Endothelial cell of umbilical vein (primary cell): ENCODE measurements at regions not wholly inside any gene's neighbourhood (a gene's known extent, or its start where the extent isn't known, plus 50 kb on each side); places are given as distances from the start of the nearest gene placed in this dataset.

ENCODE experiments used
- BruUV-seq: library from RNA; stranded (reverse); fragments of 400-500 nt; replicated peaks from 2 replicates; lab custom pipeline; 2021; lab: Mats Ljungman, UMichigan
- CTCF ChIA-PET: fragments of 300-600, 350-600 bp; sonication (Branson Sonifier 250); formaldehyde crosslinking; loops from one replicate; lab custom pipeline; 2021; ENCODE audit warnings: antibody characterized with exemption, inconsistent platforms; lab: Charles Lee
- POLR2A ChIA-PET: fragments of 300-600, 350-600 bp; sonication (Branson Sonifier 250); formaldehyde crosslinking; loops from one replicate; lab custom pipeline; 2021; ENCODE audit warnings: antibody characterized with exemption, inconsistent platforms; lab: Charles Lee
- DNase-seq: peaks from one replicate; pipeline ENCODE4 v3.0.0-alpha.2; 2011; ENCODE audit warnings: low read depth, low spot score
- FAIRE-seq: peaks from 2 replicates; lab custom pipeline; 2011; peaks lifted over from hg19 to GRCh38; lab: Jason Lieb, UNC
- H2AFZ ChIP-seq: 2 replicates; pipeline ENCODE4 v1.6.0; 2012; ENCODE audit warnings: low read depth, low read length, control low read depth, inconsistent platforms
- H3K27ac ChIP-seq: 2 replicates; pipeline ENCODE4 v1.5.1; 2011; ENCODE audit warnings: low read depth, mild to moderate bottlenecking, control low read depth, low read length, moderate library complexity; ENCODE audit not compliant: insufficient read depth
- H3K27me3 ChIP-seq, 2 experiments: 2 replicates each; pipeline versions ENCODE4 v1.6.0 to v1.6.1; 2011; ENCODE audit warnings: low read length in 2 of 2, mixed read lengths in 1 of 2; ENCODE audit not compliant: control insufficient read depth in 2 of 2, insufficient read depth in 2 of 2
- H3K36me3 ChIP-seq, 2 experiments: 2 replicates in 1 of 2; 3 replicates in 1 of 2; pipeline ENCODE4 v1.5.1; 2011; ENCODE audit warnings: low read length in 2 of 2, mild to moderate bottlenecking in 1 of 2, moderate library complexity in 1 of 2; ENCODE audit not compliant: control insufficient read depth in 2 of 2, insufficient read depth in 2 of 2; ENCODE audit errors: extremely low read depth in 1 of 2
- H3K4me1 ChIP-seq: 3 replicates; pipeline ENCODE4 v1.5.1; 2011; ENCODE audit warnings: mild to moderate bottlenecking, low read length; ENCODE audit not compliant: control insufficient read depth, insufficient read depth; ENCODE audit errors: extremely low read depth
- H3K4me2 ChIP-seq: 2 replicates; pipeline ENCODE4 v1.6.1; 2011; ENCODE audit warnings: low read length, control low read depth, mixed read lengths; ENCODE audit not compliant: insufficient read depth
- H3K4me3 ChIP-seq, 3 experiments: fragments of 200-600 bp in 1 of 3; sonication (generic), shearing (Covaris generic) in 1 of 3; replicated peaks in 1 of 3; 2 replicates each; pipeline ENCODE4 v1.5.1; 2011 to 2016; ENCODE audit warnings: control low read depth in 3 of 3, low read length in 3 of 3, mild to moderate bottlenecking in 2 of 3, inconsistent platforms in 1 of 3, low read depth in 1 of 3, moderate library complexity in 1 of 3; ENCODE audit not compliant: insufficient read depth in 1 of 3
- H3K79me2 ChIP-seq: 2 replicates; pipeline ENCODE4 v1.6.0; 2012; ENCODE audit warnings: low read length, inconsistent platforms; ENCODE audit not compliant: control insufficient read depth, insufficient read depth
- H3K9ac ChIP-seq: replicated peaks from 2 replicates; pipeline ENCODE3; 2011; ENCODE audit warnings: low read length, control low read depth; ENCODE audit not compliant: insufficient read depth; ENCODE audit errors: extremely low read depth
- H3K9me1 ChIP-seq: replicated peaks from 3 replicates; pipeline ENCODE4 v1.6.0; 2011; ENCODE audit warnings: mild to moderate bottlenecking, low read length; ENCODE audit not compliant: control insufficient read depth, insufficient read depth; ENCODE audit errors: extremely low read depth
- H3K9me3 ChIP-seq: replicated peaks from 2 replicates; pipeline ENCODE4 v1.5.1; 2012; ENCODE audit warnings: low read length, inconsistent platforms; ENCODE audit not compliant: control insufficient read depth, insufficient read depth
- H4K20me1 ChIP-seq: replicated peaks from 2 replicates; pipeline ENCODE3; 2011; ENCODE audit warnings: mild to moderate bottlenecking, low read length; ENCODE audit not compliant: control insufficient read depth, insufficient read depth; ENCODE audit errors: extremely low read depth
- EZH2 ChIP-seq: IDR thresholded peaks from 2 replicates; pipeline ENCODE4 v1.6.1; 2012; ENCODE audit warnings: borderline replicate concordance, low read depth, mild to moderate bottlenecking, moderate library complexity, low read length, inconsistent platforms; ENCODE audit not compliant: severe bottlenecking
- FOS ChIP-seq: IDR thresholded peaks from 2 replicates; pipeline ENCODE4 v1.6.1; 2011; ENCODE audit warnings: mild to moderate bottlenecking, low read length, moderate library complexity, borderline replicate concordance; ENCODE audit not compliant: insufficient read depth
- GATA2 ChIP-seq: IDR thresholded peaks from 2 replicates; pipeline ENCODE4 v1.7.0; 2011; ENCODE audit warnings: low read depth, mild to moderate bottlenecking, moderate library complexity, mixed read lengths, low read length; ENCODE audit not compliant: insufficient read length, insufficient read depth
- JUN ChIP-seq: IDR thresholded peaks from 2 replicates; pipeline ENCODE4 v1.6.1; 2011; ENCODE audit warnings: borderline replicate concordance, low read depth; ENCODE audit not compliant: insufficient read length, insufficient read depth
- MYC ChIP-seq: IDR thresholded peaks from one replicate; pipeline ENCODE4 v1.6.1; 2011; ENCODE audit warnings: mild to moderate bottlenecking, low read depth, low read length
- POLR2A ChIP-seq: IDR thresholded peaks from 2 replicates; pipeline ENCODE4 v1.6.1; 2012; ENCODE audit warnings: low read depth, mild to moderate bottlenecking, control low read depth, low read length
- POLR2AphosphoS5 ChIP-seq: IDR thresholded peaks from 2 replicates; pipeline ENCODE4 v1.6.1; 2012; ENCODE audit warnings: low read depth, mild to moderate bottlenecking, control low read depth, low read length, moderate library complexity; ENCODE audit not compliant: insufficient read depth
- dilution Hi-C: fragments of 300-500 bp; cut with MboI; formaldehyde crosslinking; loops from one replicate; pipeline ENCODE4 v1.15.0; 2019; ENCODE audit warnings: low sequenced_read_pairs; ENCODE audit not compliant: extremely low pct_ligation_motif_present
- intact Hi-C: fragments of 100-400 bp; cut with micrococcal nuclease; formaldehyde crosslinking; loops from one replicate; pipeline ENCODE4 v1.10.0; 2022
- TF ChIP-seq, protein P1 (sequence below): IDR thresholded peaks from 2 replicates; pipeline ENCODE4 v1.6.1; 2011; ENCODE audit not compliant: insufficient read depth, insufficient read length
- TF ChIP-seq, protein P2 (sequence below), 2 donors: IDR thresholded peaks; 1 replicate in 1 of 2; 2 replicates in 1 of 2; pipeline ENCODE4 v1.5.1; 2011; ENCODE audit warnings: low read length in 2 of 2, mild to moderate bottlenecking in 2 of 2, moderate library complexity in 2 of 2, control low read depth in 1 of 2, inconsistent platforms in 1 of 2, low read depth in 1 of 2; ENCODE audit not compliant: insufficient read depth in 1 of 2; ENCODE audit errors: extremely low read depth in 1 of 2

DNA sequence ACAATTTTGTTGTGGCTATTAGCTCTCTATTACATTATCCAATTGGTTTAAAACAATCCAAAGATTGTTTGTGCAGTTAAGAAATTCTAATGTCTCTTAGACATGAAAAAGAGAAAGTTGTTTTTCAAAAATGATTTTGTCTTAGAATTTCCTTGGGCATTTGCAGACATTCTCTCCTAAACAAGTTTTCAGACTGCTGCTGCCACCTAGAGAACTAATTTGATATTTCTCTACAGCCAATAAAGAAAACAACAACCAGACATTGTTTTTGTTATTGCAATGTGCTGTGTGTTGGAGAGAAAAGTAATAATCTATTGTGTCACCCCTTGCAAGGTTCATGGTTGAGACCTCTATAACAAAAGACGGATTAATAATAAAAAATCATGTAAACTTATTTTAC, 119.0 kb upstream of the SYT4 start:
- dilution Hi-C loops (no loop called here), intact Hi-C loops (loop anchor here (10.0 kb wide), 1 partner anchor 1281 kb away; no protein-coding TSS in a partner anchor)
- ChIA-PET CTCF (interaction anchor here (0.8 to 1.2 kb wide), 3 partner anchors 800 to 1099 kb away, joined by 3 to 5 read pairs (median 3); no protein-coding TSS in a partner anchor), POLR2A (no interaction called here)
- no peaks in the 10 kb centered on the region for H3K9me3 ChIP-seq
- H3K4me3 ChIP-seq, result no peak overlapping the region
- TF ChIP-seq POLR2A (no peak), MYC (no peak), GATA2 (no peak)
- H4K20me1 ChIP-seq, result no peaks in the 10 kb centered on the region
- H3K36me3 ChIP-seq, result no peaks in the 10 kb centered on the region
- H3K79me2 ChIP-seq, result no peaks in the 10 kb centered on the region
- FAIRE-seq (no peak), DNase-seq (peak; percentile 3)
- no TSS peak for BruUV-seq
- no peak overlapping the region for H3K9ac ChIP-seq
- no peak overlapping the region for H2AFZ ChIP-seq
- H3K9me1 ChIP-seq, result no peaks in the 10 kb centered on the region
- no peaks in the 10 kb centered on the region for H3K27me3 ChIP-seq
- no peaks in the 10 kb centered on the region for H3K4me1 ChIP-seq
- no peak overlapping the region for H3K4me2 ChIP-seq
- H3K27ac ChIP-seq, result no peak overlapping the region

DNA sequence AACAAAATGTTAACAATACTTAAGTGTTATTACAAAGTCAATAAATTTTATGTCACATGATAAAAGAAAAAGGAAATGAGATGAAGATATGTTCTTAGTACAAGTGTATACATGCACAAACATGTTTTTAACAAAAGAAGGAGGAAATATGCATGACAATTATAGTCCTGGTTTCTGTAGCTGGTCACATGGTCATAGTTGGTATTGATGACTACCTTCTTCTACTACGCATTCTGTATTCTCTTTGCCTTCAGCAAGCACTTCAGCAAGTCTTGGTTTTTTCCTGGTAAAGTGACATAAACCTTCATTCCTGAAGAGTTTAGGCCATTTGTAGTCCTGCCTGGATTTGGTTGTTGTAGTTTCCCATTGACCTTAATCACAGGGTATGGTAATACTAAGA, 121.3 kb upstream of the SYT4 start:
- no peaks in the 10 kb centered on the region for H3K9me3 ChIP-seq
- H3K4me1 ChIP-seq, result no peaks in the 10 kb centered on the region
- H3K27ac ChIP-seq, result no peak overlapping the region
- DNase-seq (no peak), FAIRE-seq (no peak)
- H4K20me1 ChIP-seq, result no peaks in the 10 kb centered on the region
- TF ChIP-seq, protein P1, sequence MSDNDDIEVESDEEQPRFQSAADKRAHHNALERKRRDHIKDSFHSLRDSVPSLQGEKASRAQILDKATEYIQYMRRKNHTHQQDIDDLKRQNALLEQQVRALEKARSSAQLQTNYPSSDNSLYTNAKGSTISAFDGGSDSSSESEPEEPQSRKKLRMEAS, result no peak
- TF ChIP-seq MYC (no peak), FOS (no peak), POLR2AphosphoS5 (no peak), JUN (no peak), EZH2 (no peak)
- TF ChIP-seq, protein P2, sequence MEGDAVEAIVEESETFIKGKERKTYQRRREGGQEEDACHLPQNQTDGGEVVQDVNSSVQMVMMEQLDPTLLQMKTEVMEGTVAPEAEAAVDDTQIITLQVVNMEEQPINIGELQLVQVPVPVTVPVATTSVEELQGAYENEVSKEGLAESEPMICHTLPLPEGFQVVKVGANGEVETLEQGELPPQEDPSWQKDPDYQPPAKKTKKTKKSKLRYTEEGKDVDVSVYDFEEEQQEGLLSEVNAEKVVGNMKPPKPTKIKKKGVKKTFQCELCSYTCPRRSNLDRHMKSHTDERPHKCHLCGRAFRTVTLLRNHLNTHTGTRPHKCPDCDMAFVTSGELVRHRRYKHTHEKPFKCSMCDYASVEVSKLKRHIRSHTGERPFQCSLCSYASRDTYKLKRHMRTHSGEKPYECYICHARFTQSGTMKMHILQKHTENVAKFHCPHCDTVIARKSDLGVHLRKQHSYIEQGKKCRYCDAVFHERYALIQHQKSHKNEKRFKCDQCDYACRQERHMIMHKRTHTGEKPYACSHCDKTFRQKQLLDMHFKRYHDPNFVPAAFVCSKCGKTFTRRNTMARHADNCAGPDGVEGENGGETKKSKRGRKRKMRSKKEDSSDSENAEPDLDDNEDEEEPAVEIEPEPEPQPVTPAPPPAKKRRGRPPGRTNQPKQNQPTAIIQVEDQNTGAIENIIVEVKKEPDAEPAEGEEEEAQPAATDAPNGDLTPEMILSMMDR (IDR thresholded peaks at IDR 0.05; ENCODE audit: extremely low read depth in 1 of 2, insufficient read depth in 1 of 2, low read depth in 1 of 2, low read length in 2 of 2), result no peak
- dilution Hi-C loops, result no loop called here
- no peak overlapping the region for H2AFZ ChIP-seq
- ChIA-PET CTCF (no interaction called here), POLR2A (no interaction called here)
- H3K9ac ChIP-seq, result no peak overlapping the region
- H3K9me1 ChIP-seq, result no peaks in the 10 kb centered on the region
- H3K27me3 ChIP-seq, result no peaks in the 10 kb centered on the region
- intact Hi-C loops, result loop anchor here (10.0 kb wide), 1 partner anchor 1284 kb away; no protein-coding TSS in a partner anchor
- BruUV-seq, result no TSS peak
- H3K4me2 ChIP-seq, result no peak overlapping the region
- no peak overlapping the region for H3K4me3 ChIP-seq
- no peaks in the 10 kb centered on the region for H3K79me2 ChIP-seq
- H3K36me3 ChIP-seq, result no peaks in the 10 kb centered on the region
